Sigmoid colon (tissue), 3 donors: ENCODE measurements at regions not wholly inside any gene's neighbourhood (a gene's known extent, or its start where the extent isn't known, plus 50 kb on each side); places are given as distances from the start of the nearest gene placed in this dataset.

ENCODE experiments used
- CTCF ChIP-seq, 4 experiments: fragments of 450-650 bp in 3 of 4; fragments of 200-600 bp in 1 of 4; IDR thresholded peaks; one replicate each; pipeline ENCODE4 v1.5.1; 2016 to 2019; ENCODE audit warnings: antibody characterized with exemption in 4 of 4, mild to moderate bottlenecking in 3 of 4, moderate library complexity in 2 of 4
- POLR2A ChIP-seq, 2 donors: fragments of 450-650 bp; IDR thresholded peaks; one replicate each; pipeline ENCODE4 v1.6.1; 2016; ENCODE audit warnings: antibody characterized with exemption in 2 of 2, mild to moderate bottlenecking in 2 of 2, moderate library complexity in 2 of 2

GRCh38 chr3:190197346-190197763, 76.7 kb upstream of the P3H2 start:
- TF ChIP-seq CTCF (IDR thresholded peaks at IDR 0.05) (no peak), POLR2A (IDR thresholded peaks at IDR 0.05) (no peak)
